Lung (tissue), 11 donors: ENCODE measurements at regions not wholly inside any gene's neighbourhood (a gene's known extent, or its start where the extent isn't known, plus 50 kb on each side); places are given as distances from the start of the nearest gene placed in this dataset.

Experiments used
- ATAC-seq: fragments of 200-7000 bp; cut with Tn5 transposase; one replicate; pipeline ENCODE4 v1.9.1; 2020; ENCODE audit warnings: moderate number of reproducible peaks; ENCODE audit not compliant: insufficient read depth, low FRiP score
- DNase-seq, 3 donors: peaks; one replicate each; pipeline ENCODE4 v3.0.0-alpha.2; 2013 to 2017
- H3K27ac ChIP-seq, 2 donors: one replicate each; pipeline ENCODE4 v1.5.1; 2013; ENCODE audit warnings: mild to moderate bottlenecking in 2 of 2, moderate library complexity in 2 of 2, control low read depth in 1 of 2, inconsistent platforms in 1 of 2, low read depth in 1 of 2, low read length in 1 of 2
- H3K27me3 ChIP-seq, 3 donors: one replicate each; pipeline ENCODE4 v1.5.1; 2013; ENCODE audit warnings: low read length in 2 of 3; ENCODE audit not compliant: control insufficient read depth in 3 of 3, insufficient read depth in 3 of 3
- H3K36me3 ChIP-seq, 4 donors: one replicate each; pipeline ENCODE4 v1.5.1; 2013; ENCODE audit warnings: low read length in 4 of 4, mild to moderate bottlenecking in 1 of 4, moderate library complexity in 1 of 4; ENCODE audit not compliant: control insufficient read depth in 4 of 4, insufficient read depth in 4 of 4
- H3K4me1 ChIP-seq, 5 donors: one replicate each; pipeline ENCODE4 v1.5.1; 2013; ENCODE audit warnings: low read length in 5 of 5, mild to moderate bottlenecking in 2 of 5, moderate library complexity in 1 of 5; ENCODE audit not compliant: control insufficient read depth in 5 of 5, insufficient read depth in 5 of 5
- H3K4me3 ChIP-seq: one replicate; pipeline ENCODE4 v1.5.1; 2013; ENCODE audit warnings: mild to moderate bottlenecking, control low read depth, moderate library complexity
- H3K9ac ChIP-seq, 2 donors: one replicate each; pipeline ENCODE4 v1.5.1; 2013; ENCODE audit warnings: low read length in 2 of 2, control low read depth in 1 of 2; ENCODE audit not compliant: insufficient read depth in 1 of 2
- H3K9me3 ChIP-seq, 4 donors: one replicate each; pipeline ENCODE4 v1.5.1; 2013; ENCODE audit warnings: low read length in 3 of 4, mild to moderate bottlenecking in 1 of 4, moderate library complexity in 1 of 4; ENCODE audit not compliant: control insufficient read depth in 4 of 4, insufficient read depth in 3 of 4
- CTCF ChIP-seq: IDR thresholded peaks from 2 replicates; pipeline ENCODE4 v1.5.1; 2012; ENCODE audit warnings: mild to moderate bottlenecking; ENCODE audit errors: control extremely low read depth, extremely low read depth
- WGBS, 2 donors: extraction: QIAGEN DNeasy Blood & Tissue Kit; methylation state at CpG; one replicate each; pipeline ENCODE4 v1.1.7; 2013; 5-methylcytosine and 5-hydroxymethylcytosine counted together
- donor health status: control.
- donor health status: control.
- donor health status: Bipolar disorder and iron deficiency.
- donor health status: healthy.
- donor health status: DM: yes; HTN: yes; CAD: no.

- no peak overlapping the region for H3K9ac ChIP-seq
- ATAC-seq (no peak), DNase-seq (no peak)
- TF ChIP-seq CTCF, result no peak
- peaks cover 0 to 19% (median 2%) of the 10 kb centered on the region in 4 donors for H3K9me3 ChIP-seq
- H3K36me3 ChIP-seq, result no peaks in the 10 kb centered on the region
- H3K4me1 ChIP-seq, result no peaks in the 10 kb centered on the region
- no peak overlapping the region for H3K27ac ChIP-seq
- 72 to 73% methylated on average over 19 of the region's 19 CpGs for WGBS, 2 donors
- H3K4me3 ChIP-seq, result no peak overlapping the region
- H3K27me3 ChIP-seq, result no peaks in the 10 kb centered on the region
These were observed 177.2 kb downstream of the CRLF2 start for GRCh38 chrX:1035206-1035605.

- H3K4me1 ChIP-seq, result no peaks in the 10 kb centered on the region
- H3K9ac ChIP-seq, result no peak overlapping the region
- no peaks in the 10 kb centered on the region for H3K36me3 ChIP-seq
- no peaks in the 10 kb centered on the region for H3K27me3 ChIP-seq
- no peak for TF ChIP-seq CTCF
- no peak overlapping the region for H3K27ac ChIP-seq
- ATAC-seq, result no peak
- H3K4me3 ChIP-seq, result no peak overlapping the region
- WGBS, 2 donors, result 79% methylated on average over 17 of the region's 17 CpGs
- DNase-seq, result no peak
- H3K9me3 ChIP-seq, result peaks cover 0 to 18% (median 2%) of the 10 kb centered on the region in 4 donors
These were observed 177.7 kb downstream of the CRLF2 start for GRCh38 chrX:1034717-1035116.

GRCh38 chrX:1031521-1032430, 180.7 kb downstream of the CRLF2 start:
- ATAC-seq (no peak), DNase-seq (no peak)
- peaks cover 0 to 8% (median 0%) of the 10 kb centered on the region in 4 donors for H3K9me3 ChIP-seq
- H3K4me1 ChIP-seq, result no peaks in the 10 kb centered on the region
- no peaks in the 10 kb centered on the region for H3K27me3 ChIP-seq
- no peak overlapping the region for H3K27ac ChIP-seq
- no peaks in the 10 kb centered on the region for H3K36me3 ChIP-seq
- WGBS, 2 donors, result 85 to 88% methylated on average over 38 of the region's 38 CpGs
- H3K4me3 ChIP-seq, result no peak overlapping the region
- H3K9ac ChIP-seq, result no peak overlapping the region
- no peak for TF ChIP-seq CTCF

- no peak for TF ChIP-seq CTCF
- WGBS, 2 donors, result 87 to 96% methylated on average over 15 of the region's 15 CpGs
- Histone ChIP-seq H3K4me3 (no peak overlapping the region), H3K9ac (no peak overlapping the region), H3K27ac (no peak overlapping the region), H3K27me3 (no peaks in the 10 kb centered on the region), H3K9me3 (peaks cover 0 to 5% (median 0%) of the 10 kb centered on the region in 4 donors), H3K4me1 (no peaks in the 10 kb centered on the region), H3K36me3 (no peaks in the 10 kb centered on the region)
- no peak for ATAC-seq
- no peak for DNase-seq
These were observed 183.0 kb downstream of the CRLF2 start for GRCh38 chrX:1029494-1029893.
